ENCODE measurements at regions not wholly inside any gene's neighbourhood (a gene's known extent, or its start where the extent isn't known, plus 50 kb on each side); places are given as distances from the start of the nearest gene placed in this dataset.
"Not testable (repeated sequence)": the region's sequence is repeated elsewhere in the genome, so short reads cannot be mapped to it uniquely, and the experiment has no call there.

GRCh38 chr6:115521747-115522146, 538.9 kb downstream of the FRK start:
- not testable (repeated sequence) for H3K9me3 ChIP-seq (ENCODE audit: control insufficient read depth, low read length); H3K27ac ChIP-seq (ENCODE audit: low read depth, low read length, severe bottlenecking); H3K4me3 ChIP-seq (ENCODE audit: extremely low read depth, insufficient read depth, low read length, poor library complexity, severe bottlenecking); H3K4me1 ChIP-seq (ENCODE audit: control insufficient read depth, insufficient read depth, low read length, poor library complexity, severe bottlenecking); H3K36me3 ChIP-seq (ENCODE audit: control insufficient read depth, insufficient read depth, low read length)
- WGBS, 2 experiments (ENCODE audit: insufficient coverage in 2 of 2): 71 to 80% methylated on average over 1 of the region's 3 CpGs

GRCh38 chr6:115514656-115515055, 546.0 kb downstream of the FRK start:
- WGBS, 2 experiments (ENCODE audit: insufficient coverage in 2 of 2): 92 to 100% methylated on average over 2 to 4 of the region's 4 CpGs

GRCh38 chr6:115512923-115513322, 547.8 kb downstream of the FRK start:
- Histone ChIP-seq H3K27ac (ENCODE audit: low read depth, low read length, severe bottlenecking) (no peak overlapping the region), H3K36me3 (ENCODE audit: control insufficient read depth, insufficient read depth, low read length) (no peaks in the 10 kb centered on the region), H3K4me1 (ENCODE audit: control insufficient read depth, insufficient read depth, low read length, poor library complexity, severe bottlenecking) (no peaks in the 10 kb centered on the region), H3K4me3 (ENCODE audit: extremely low read depth, insufficient read depth, low read length, poor library complexity, severe bottlenecking) (no peak overlapping the region), H3K9me3 (ENCODE audit: control insufficient read depth, low read length) (no peaks in the 10 kb centered on the region)
- WGBS, 2 experiments (ENCODE audit: insufficient coverage in 2 of 2): no CpG with 5 or more reads among the region's 1 CpG

More at GRCh38 chr6:115514656-115515055, 546.0 kb downstream of the FRK start:
- Histone ChIP-seq H3K4me1 (ENCODE audit: control insufficient read depth, insufficient read depth, low read length, poor library complexity, severe bottlenecking) (no peaks in the 10 kb centered on the region), H3K4me3 (ENCODE audit: extremely low read depth, insufficient read depth, low read length, poor library complexity, severe bottlenecking) (no peak overlapping the region), H3K9me3 (ENCODE audit: control insufficient read depth, low read length) (no peaks in the 10 kb centered on the region), H3K27ac (ENCODE audit: low read depth, low read length, severe bottlenecking) (no peak overlapping the region), H3K36me3 (ENCODE audit: control insufficient read depth, insufficient read depth, low read length) (no peaks in the 10 kb centered on the region)

GRCh38 chr6:115511771-115512170, 548.9 kb downstream of the FRK start:
- H3K27ac ChIP-seq (ENCODE audit: low read depth, low read length, severe bottlenecking): no peak overlapping the region
- H3K9me3 ChIP-seq (ENCODE audit: control insufficient read depth, low read length): no peaks in the 10 kb centered on the region
- no peaks in the 10 kb centered on the region for H3K4me1 ChIP-seq (ENCODE audit: control insufficient read depth, insufficient read depth, low read length, poor library complexity, severe bottlenecking)
- no peaks in the 10 kb centered on the region for H3K36me3 ChIP-seq (ENCODE audit: control insufficient read depth, insufficient read depth, low read length)
- H3K4me3 ChIP-seq (ENCODE audit: extremely low read depth, insufficient read depth, low read length, poor library complexity, severe bottlenecking): no peak overlapping the region

GRCh38 chr6:115502432-115502831, 558.3 kb downstream of the FRK start:
- not testable (repeated sequence) for H3K9me3 ChIP-seq (ENCODE audit: control insufficient read depth, low read length); H3K27ac ChIP-seq (ENCODE audit: low read depth, low read length, severe bottlenecking); H3K4me3 ChIP-seq (ENCODE audit: extremely low read depth, insufficient read depth, low read length, poor library complexity, severe bottlenecking); H3K36me3 ChIP-seq (ENCODE audit: control insufficient read depth, insufficient read depth, low read length); H3K4me1 ChIP-seq (ENCODE audit: control insufficient read depth, insufficient read depth, low read length, poor library complexity, severe bottlenecking)
- 36 to 47% methylated on average over 2 of the region's 2 CpGs for WGBS, 2 experiments (ENCODE audit: insufficient coverage in 2 of 2)

GRCh38 chr6:115495184-115495583, 565.5 kb downstream of the FRK start:
- Histone ChIP-seq H3K9me3 (ENCODE audit: control insufficient read depth, low read length) (peaks cover 13% of the 10 kb centered on the region), H3K36me3 (ENCODE audit: control insufficient read depth, insufficient read depth, low read length) (no peaks in the 10 kb centered on the region), H3K4me3 (ENCODE audit: extremely low read depth, insufficient read depth, low read length, poor library complexity, severe bottlenecking) (no peak overlapping the region), H3K27ac (ENCODE audit: low read depth, low read length, severe bottlenecking) (no peak overlapping the region), H3K4me1 (ENCODE audit: control insufficient read depth, insufficient read depth, low read length, poor library complexity, severe bottlenecking) (no peaks in the 10 kb centered on the region)
- 75 to 88% methylated on average over 1 to 3 of the region's 3 CpGs for WGBS, 2 experiments (ENCODE audit: insufficient coverage in 2 of 2)

- no peak overlapping the region for H3K4me3 ChIP-seq (ENCODE audit: extremely low read depth, insufficient read depth, low read length, poor library complexity, severe bottlenecking)
- no peaks in the 10 kb centered on the region for H3K4me1 ChIP-seq (ENCODE audit: control insufficient read depth, insufficient read depth, low read length, poor library complexity, severe bottlenecking)
- 60 to 89% methylated on average over 1 to 2 of the region's 2 CpGs for WGBS, 2 experiments (ENCODE audit: insufficient coverage in 2 of 2)
- no peak overlapping the region for H3K27ac ChIP-seq (ENCODE audit: low read depth, low read length, severe bottlenecking)
- H3K9me3 ChIP-seq (ENCODE audit: control insufficient read depth, low read length): no peaks in the 10 kb centered on the region
- H3K36me3 ChIP-seq (ENCODE audit: control insufficient read depth, insufficient read depth, low read length): no peaks in the 10 kb centered on the region
Observed at GRCh38 chr6:115487331-115487730, 573.4 kb downstream of the FRK start.

GRCh38 chr6:115485400-115485799, 575.3 kb downstream of the FRK start:
- 67 to 83% methylated on average over 1 to 4 of the region's 4 CpGs for WGBS, 2 experiments (ENCODE audit: insufficient coverage in 2 of 2)
- Histone ChIP-seq H3K27ac (ENCODE audit: low read depth, low read length, severe bottlenecking) (no peak overlapping the region), H3K4me3 (ENCODE audit: extremely low read depth, insufficient read depth, low read length, poor library complexity, severe bottlenecking) (no peak overlapping the region), H3K9me3 (ENCODE audit: control insufficient read depth, low read length) (no peaks in the 10 kb centered on the region), H3K4me1 (ENCODE audit: control insufficient read depth, insufficient read depth, low read length, poor library complexity, severe bottlenecking) (no peaks in the 10 kb centered on the region), H3K36me3 (ENCODE audit: control insufficient read depth, insufficient read depth, low read length) (no peaks in the 10 kb centered on the region)

- WGBS, 2 experiments (ENCODE audit: insufficient coverage in 2 of 2): 83 to 97% methylated on average over 2 to 3 of the region's 4 CpGs
- not testable (repeated sequence) for H3K9me3 ChIP-seq (ENCODE audit: control insufficient read depth, low read length); H3K36me3 ChIP-seq (ENCODE audit: control insufficient read depth, insufficient read depth, low read length)
Observed at GRCh38 chr6:115480543-115480942, 580.1 kb downstream of the FRK start.

GRCh38 chr6:115474443-115475041, 586.1 kb downstream of the FRK start:
- Histone ChIP-seq H3K9me3 (ENCODE audit: control insufficient read depth, low read length) (no peaks in the 10 kb centered on the region), H3K4me3 (ENCODE audit: extremely low read depth, insufficient read depth, low read length, poor library complexity, severe bottlenecking) (no peak overlapping the region), H3K4me1 (ENCODE audit: control insufficient read depth, insufficient read depth, low read length, poor library complexity, severe bottlenecking) (no peaks in the 10 kb centered on the region), H3K27ac (ENCODE audit: low read depth, low read length, severe bottlenecking) (no peak overlapping the region), H3K36me3 (ENCODE audit: control insufficient read depth, insufficient read depth, low read length) (no peaks in the 10 kb centered on the region)
- WGBS, 2 experiments (ENCODE audit: insufficient coverage in 2 of 2): 67% methylated on average over 2 of the region's 3 CpGs; no CpG with 5 or more reads in 1 of the 2 experiments

More at GRCh38 chr6:115480543-115480942, 580.1 kb downstream of the FRK start:
- H3K27ac ChIP-seq (ENCODE audit: low read depth, low read length, severe bottlenecking); H3K4me3 ChIP-seq (ENCODE audit: extremely low read depth, insufficient read depth, low read length, poor library complexity, severe bottlenecking); H3K4me1 ChIP-seq (ENCODE audit: control insufficient read depth, insufficient read depth, low read length, poor library complexity, severe bottlenecking): not testable (repeated sequence)

GRCh38 chr6:115468272-115469005, 592.3 kb downstream of the FRK start:
- Histone ChIP-seq H3K27ac (ENCODE audit: low read depth, low read length, severe bottlenecking) (no peak overlapping the region), H3K4me1 (ENCODE audit: control insufficient read depth, insufficient read depth, low read length, poor library complexity, severe bottlenecking) (no peaks in the 10 kb centered on the region), H3K9me3 (ENCODE audit: control insufficient read depth, low read length) (no peaks in the 10 kb centered on the region), H3K4me3 (ENCODE audit: extremely low read depth, insufficient read depth, low read length, poor library complexity, severe bottlenecking) (no peak overlapping the region), H3K36me3 (ENCODE audit: control insufficient read depth, insufficient read depth, low read length) (no peaks in the 10 kb centered on the region)
- 87 to 90% methylated on average over 5 of the region's 6 CpGs for WGBS, 2 experiments (ENCODE audit: insufficient coverage in 2 of 2)

Measured in mesodermal cell (in vitro differentiated cells).